ENCODE measurements at regions not wholly inside any gene's neighbourhood (a gene's known extent, or its start where the extent isn't known, plus 50 kb on each side); places are given as distances from the start of the nearest gene placed in this dataset.
"Not testable (repeated sequence)": the region's sequence is repeated elsewhere in the genome, so short reads cannot be mapped to it uniquely, and the experiment has no call there.

GRCh38 chr9:75810063-75810462 lies 80.4 kb upstream of the PCSK5 start:
- H3K36me3 ChIP-seq (ENCODE audit: insufficient read depth): no peaks in the 10 kb centered on the region
- no peak overlapping the region for H3K27ac ChIP-seq
- no peaks in the 10 kb centered on the region for H3K27me3 ChIP-seq (ENCODE audit: insufficient read depth, low read depth)
- H3K9ac ChIP-seq: no peak overlapping the region
- H2AFZ ChIP-seq (ENCODE audit: low read depth): no peak overlapping the region
- no peak overlapping the region for H3K4me2 ChIP-seq
- H4K20me1 ChIP-seq (ENCODE audit: insufficient read depth): no peaks in the 10 kb centered on the region
- H3K4me1 ChIP-seq (ENCODE audit: low read depth, poor library complexity, severe bottlenecking): no peaks in the 10 kb centered on the region
- H3K4me3 ChIP-seq (IDR thresholded peaks at IDR 0.05; ENCODE audit: insufficient read depth, low read depth, low read length): no peak overlapping the region
- H3K79me2 ChIP-seq (ENCODE audit: insufficient read depth, low read depth): no peaks in the 10 kb centered on the region
- TF ChIP-seq, protein P1, sequence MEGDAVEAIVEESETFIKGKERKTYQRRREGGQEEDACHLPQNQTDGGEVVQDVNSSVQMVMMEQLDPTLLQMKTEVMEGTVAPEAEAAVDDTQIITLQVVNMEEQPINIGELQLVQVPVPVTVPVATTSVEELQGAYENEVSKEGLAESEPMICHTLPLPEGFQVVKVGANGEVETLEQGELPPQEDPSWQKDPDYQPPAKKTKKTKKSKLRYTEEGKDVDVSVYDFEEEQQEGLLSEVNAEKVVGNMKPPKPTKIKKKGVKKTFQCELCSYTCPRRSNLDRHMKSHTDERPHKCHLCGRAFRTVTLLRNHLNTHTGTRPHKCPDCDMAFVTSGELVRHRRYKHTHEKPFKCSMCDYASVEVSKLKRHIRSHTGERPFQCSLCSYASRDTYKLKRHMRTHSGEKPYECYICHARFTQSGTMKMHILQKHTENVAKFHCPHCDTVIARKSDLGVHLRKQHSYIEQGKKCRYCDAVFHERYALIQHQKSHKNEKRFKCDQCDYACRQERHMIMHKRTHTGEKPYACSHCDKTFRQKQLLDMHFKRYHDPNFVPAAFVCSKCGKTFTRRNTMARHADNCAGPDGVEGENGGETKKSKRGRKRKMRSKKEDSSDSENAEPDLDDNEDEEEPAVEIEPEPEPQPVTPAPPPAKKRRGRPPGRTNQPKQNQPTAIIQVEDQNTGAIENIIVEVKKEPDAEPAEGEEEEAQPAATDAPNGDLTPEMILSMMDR (conservative IDR thresholded peaks at IDR 0.05; ENCODE audit: low read depth, low read length): no peak

DNA sequence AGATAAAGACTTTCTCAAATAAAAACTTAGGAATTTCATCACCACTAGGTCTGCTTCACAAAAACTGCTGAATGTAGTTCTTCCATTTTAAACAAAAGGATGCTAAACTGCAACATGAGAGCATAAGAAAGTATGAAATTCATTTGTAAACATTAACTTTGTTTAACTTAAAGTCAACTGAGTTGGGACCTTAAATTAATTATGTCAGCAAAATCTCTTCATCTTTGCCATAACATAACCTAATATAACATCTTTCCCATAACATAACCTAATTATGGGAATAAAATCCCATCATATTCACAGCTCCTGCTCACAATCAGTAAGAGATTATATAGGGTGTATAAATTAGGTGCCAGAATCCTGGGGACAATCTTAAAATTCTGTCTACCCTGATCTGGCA lies 78.8 kb upstream of the PCSK5 start:
- Histone ChIP-seq H3K4me2 (no peak overlapping the region), H4K20me1 (ENCODE audit: insufficient read depth) (no peaks in the 10 kb centered on the region), H2AFZ (ENCODE audit: low read depth) (no peak overlapping the region), H3K36me3 (ENCODE audit: insufficient read depth) (no peaks in the 10 kb centered on the region), H3K27ac (no peak overlapping the region), H3K4me3 (IDR thresholded peaks at IDR 0.05; ENCODE audit: insufficient read depth, low read depth, low read length) (no peak overlapping the region), H3K79me2 (ENCODE audit: insufficient read depth, low read depth) (no peaks in the 10 kb centered on the region), H3K4me1 (ENCODE audit: low read depth, poor library complexity, severe bottlenecking) (no peaks in the 10 kb centered on the region), H3K9ac (no peak overlapping the region), H3K27me3 (ENCODE audit: insufficient read depth, low read depth) (no peaks in the 10 kb centered on the region)
- TF ChIP-seq, protein P1 (conservative IDR thresholded peaks at IDR 0.05; ENCODE audit: low read depth, low read length): no peak

GRCh38 chr9:75812141-75812540 lies 78.3 kb upstream of the PCSK5 start:
- no peak overlapping the region for H3K27ac ChIP-seq
- no peaks in the 10 kb centered on the region for H4K20me1 ChIP-seq (ENCODE audit: insufficient read depth)
- no peak overlapping the region for H3K9ac ChIP-seq
- H3K4me2 ChIP-seq: no peak overlapping the region
- H3K27me3 ChIP-seq (ENCODE audit: insufficient read depth, low read depth): no peaks in the 10 kb centered on the region
- H3K4me1 ChIP-seq (ENCODE audit: low read depth, poor library complexity, severe bottlenecking): no peaks in the 10 kb centered on the region
- no peaks in the 10 kb centered on the region for H3K79me2 ChIP-seq (ENCODE audit: insufficient read depth, low read depth)
- no peak overlapping the region for H2AFZ ChIP-seq (ENCODE audit: low read depth)
- H3K36me3 ChIP-seq (ENCODE audit: insufficient read depth): no peaks in the 10 kb centered on the region
- no peak overlapping the region for H3K4me3 ChIP-seq (IDR thresholded peaks at IDR 0.05; ENCODE audit: insufficient read depth, low read depth, low read length)
- TF ChIP-seq, protein P1 (conservative IDR thresholded peaks at IDR 0.05; ENCODE audit: low read depth, low read length): no peak

DNA sequence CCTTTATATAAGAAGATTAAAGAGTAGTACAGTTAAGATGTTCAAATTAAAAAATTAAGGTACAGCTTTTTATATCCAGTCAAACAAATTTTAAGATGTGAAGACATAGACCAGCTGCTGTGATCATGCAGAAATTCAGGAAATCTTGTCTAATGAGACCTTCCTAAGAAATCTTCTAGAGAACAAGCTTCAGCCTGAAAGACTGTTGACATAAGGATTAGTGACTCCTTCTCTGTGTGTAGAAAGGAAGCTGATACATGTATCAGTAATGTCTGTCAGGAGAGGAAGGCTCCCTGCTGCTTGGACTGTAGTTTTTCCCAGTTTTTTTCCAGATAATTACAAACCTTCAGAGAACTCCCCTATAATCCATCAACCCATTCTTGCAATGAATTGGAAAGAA lies 75.8 kb upstream of the PCSK5 start:
- no peaks in the 10 kb centered on the region for H3K4me1 ChIP-seq (ENCODE audit: low read depth, poor library complexity, severe bottlenecking)
- no peak overlapping the region for H3K9ac ChIP-seq
- no peak overlapping the region for H3K4me2 ChIP-seq
- H2AFZ ChIP-seq (ENCODE audit: low read depth): no peak overlapping the region
- H3K27ac ChIP-seq: no peak overlapping the region
- no peaks in the 10 kb centered on the region for H3K27me3 ChIP-seq (ENCODE audit: insufficient read depth, low read depth)
- no peak overlapping the region for H3K4me3 ChIP-seq (IDR thresholded peaks at IDR 0.05; ENCODE audit: insufficient read depth, low read depth, low read length)
- no peaks in the 10 kb centered on the region for H4K20me1 ChIP-seq (ENCODE audit: insufficient read depth)
- TF ChIP-seq, protein P1 (conservative IDR thresholded peaks at IDR 0.05; ENCODE audit: low read depth, low read length): no peak
- no peaks in the 10 kb centered on the region for H3K36me3 ChIP-seq (ENCODE audit: insufficient read depth)
- H3K79me2 ChIP-seq (ENCODE audit: insufficient read depth, low read depth): no peaks in the 10 kb centered on the region

DNA sequence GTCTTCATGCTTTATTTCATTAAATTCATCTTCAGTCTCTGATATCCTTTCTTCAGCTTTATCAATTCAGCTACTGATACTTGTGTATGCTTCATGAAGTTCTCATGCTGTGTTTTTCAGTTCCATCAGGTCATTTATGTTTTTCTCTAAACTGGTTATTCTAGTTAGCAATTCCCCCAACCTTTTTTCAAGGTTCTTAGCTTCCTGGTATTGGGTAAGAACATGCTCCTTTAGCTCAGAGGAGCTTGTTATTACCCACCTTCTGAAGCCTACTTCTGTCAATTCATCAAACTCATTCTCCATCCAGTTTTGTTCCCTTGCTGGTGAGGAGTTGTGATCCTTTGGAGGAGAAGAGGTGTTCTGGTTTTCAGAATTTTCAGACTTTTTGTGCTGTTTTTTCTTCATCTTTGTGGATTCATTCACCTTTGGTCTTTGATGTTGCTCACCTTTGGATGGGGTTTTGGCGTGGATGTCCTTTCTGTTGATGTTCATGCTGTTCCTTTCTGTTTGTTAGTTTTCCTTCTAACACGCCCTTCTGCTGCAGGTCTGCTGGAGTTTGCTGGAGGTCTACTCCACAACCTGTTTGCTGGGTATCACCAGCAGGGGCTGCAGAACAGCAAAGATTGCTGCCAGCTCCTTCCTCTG lies 69.9 kb upstream of the PCSK5 start:
- not testable (repeated sequence) for H3K36me3 ChIP-seq (ENCODE audit: insufficient read depth); H3K9ac ChIP-seq; H3K4me3 ChIP-seq (IDR thresholded peaks at IDR 0.05; ENCODE audit: insufficient read depth, low read depth, low read length); H2AFZ ChIP-seq (ENCODE audit: low read depth); H3K27me3 ChIP-seq (ENCODE audit: insufficient read depth, low read depth); H3K4me1 ChIP-seq (ENCODE audit: low read depth, poor library complexity, severe bottlenecking); H4K20me1 ChIP-seq (ENCODE audit: insufficient read depth); H3K4me2 ChIP-seq; H3K79me2 ChIP-seq (ENCODE audit: insufficient read depth, low read depth); H3K27ac ChIP-seq
